A549 (cell line): ENCODE measurements at regions not wholly inside any gene's neighbourhood (a gene's known extent, or its start where the extent isn't known, plus 50 kb on each side); places are given as distances from the start of the nearest gene placed in this dataset.
A peak's percentile ranks its signal among the peaks of the same experiment; 100 is the strongest.

Experiments
- ATAC-seq, 2 experiments: fragments of 200-7000 bp in 1 of 2; fragments of >200 bp in 1 of 2; cut with Nextera tagmentation in 1 of 2; cut with Tn5 transposase in 1 of 2; 3 replicates each; pipeline versions ENCODE4 v1.8.0 to v1.9.1; 2018 to 2020; ENCODE audit warnings: mild to moderate bottlenecking in 1 of 2, moderate library complexity in 1 of 2
- CTCF ChIA-PET: fragments of 300-600 bp; sonication (Branson Sonifier 250); formaldehyde crosslinking; extraction: SDS; loops from one replicate; lab custom pipeline; 2021; ENCODE audit warnings: antibody characterized with exemption, inconsistent platforms; lab: Yijun Ruan, JAX
- POLR2A ChIA-PET: fragments of 350-600 bp; formaldehyde crosslinking; extraction: SDS; loops from one replicate; lab custom pipeline; 2021; ENCODE audit warnings: antibody characterized with exemption, inconsistent platforms; lab: Yijun Ruan, JAX
- DNase-seq, 2 experiments: peaks; one replicate each; pipeline versions ENCODE4 v3.0.0 to v3.0.0-alpha.2; 2011 to 2016; ENCODE audit warnings: low read depth in 1 of 2, low spot score in 1 of 2
- FAIRE-seq: peaks from 2 replicates; lab custom pipeline; 2011; peaks lifted over from hg19 to GRCh38; lab: Jason Lieb, UNC
- H3K27ac ChIP-seq, 2 experiments: fragments of >200 bp; sonication (Bioruptor Twin); formaldehyde crosslinking; 3 replicates each; pipeline ENCODE4 v1.5.1; 2016 to 2017
- H3K4me1 ChIP-seq: fragments of >200 bp; sonication (Bioruptor Twin); formaldehyde crosslinking; 3 replicates; pipeline ENCODE4 v1.6.1; 2016
- H3K4me2 ChIP-seq: fragments of >200 bp; sonication (Bioruptor Twin); formaldehyde crosslinking; 3 replicates; pipeline ENCODE4 v1.6.1; 2016
- H3K4me3 ChIP-seq: fragments of >200 bp; sonication (Bioruptor Twin); formaldehyde crosslinking; 3 replicates; pipeline ENCODE4 v1.5.1; 2016
- H3K9me3 ChIP-seq: fragments of >200 bp; sonication (Bioruptor Twin); formaldehyde crosslinking; 3 replicates; pipeline ENCODE4 v1.6.1; 2016
- ATOH8 ChIP-seq: fragments of 250-450 bp; sonication (Bioruptor Pico); IDR thresholded peaks from 2 replicates; pipeline ENCODE4 v1.5.0; 2020; ENCODE audit warnings: low read depth, mild to moderate bottlenecking, moderate library complexity
- CHD2 ChIP-seq: fragments of 150-350 bp; IDR thresholded peaks from 2 replicates; pipeline ENCODE4 v1.6.1; 2014; ENCODE audit warnings: low read length; ENCODE audit not compliant: partially characterized antibody
- FOSL2 ChIP-seq, 2 experiments: fragments of 450-650 bp in 1 of 2; fragments of >200 bp in 1 of 2; sonication (Bioruptor Twin) in 1 of 2; formaldehyde crosslinking; IDR thresholded peaks; 2 replicates each; pipeline versions ENCODE4 v1.5.0 to v1.6.1; 2016 to 2020; ENCODE audit warnings: mild to moderate bottlenecking in 1 of 2, moderate library complexity in 1 of 2
- HES2 ChIP-seq: fragments of >200 bp; sonication (Bioruptor Twin); formaldehyde crosslinking; IDR thresholded peaks from 2 replicates; pipeline ENCODE4 v1.6.1; 2016
- HOXB5 ChIP-seq: fragments of 250-450 bp; sonication (Bioruptor Pico); IDR thresholded peaks from 2 replicates; pipeline ENCODE4 v1.5.0; 2020; ENCODE audit warnings: mild to moderate bottlenecking, moderate library complexity
- JUN ChIP-seq, 2 experiments: fragments of >200 bp; sonication (Bioruptor Twin); formaldehyde crosslinking; IDR thresholded peaks; 2 replicates in 1 of 2; 3 replicates in 1 of 2; pipeline ENCODE4 v1.6.1; 2016 to 2017
- JUNB ChIP-seq: fragments of >200 bp; sonication (Bioruptor Twin); formaldehyde crosslinking; IDR thresholded peaks from 2 replicates; pipeline ENCODE4 v1.6.1; 2016
- KDM1A ChIP-seq: fragments of 200-600 bp; sonication (generic); IDR thresholded peaks from 2 replicates; pipeline ENCODE4 v1.6.1; 2016; ENCODE audit warnings: low read depth, mild to moderate bottlenecking
- MAFK ChIP-seq: fragments of 450-650 bp; IDR thresholded peaks from 2 replicates; pipeline ENCODE4 v1.6.1; 2014; ENCODE audit not compliant: partially characterized antibody
- MAZ ChIP-seq: fragments of 150-350 bp; IDR thresholded peaks from 2 replicates; pipeline ENCODE4 v1.6.1; 2014; ENCODE audit warnings: antibody characterized with exemption, low read depth, low read length, borderline replicate concordance
- NR3C1 ChIP-seq: fragments of >200 bp; sonication (Bioruptor Twin); formaldehyde crosslinking; IDR thresholded peaks from 3 replicates; pipeline ENCODE4 v1.6.1; 2017
- PHF8 ChIP-seq: fragments of 200-600 bp; sonication (generic); IDR thresholded peaks from 2 replicates; pipeline ENCODE4 v1.6.1; 2016; ENCODE audit warnings: low read depth, mild to moderate bottlenecking, antibody characterized with exemption, moderate library complexity, borderline replicate concordance
- RAD21 ChIP-seq, 2 experiments: fragments of >200 bp in 1 of 2; sonication (Bioruptor Twin) in 1 of 2; formaldehyde crosslinking in 1 of 2; IDR thresholded peaks in 1 of 2; conservative IDR thresholded peaks in 1 of 2; 2 replicates in 1 of 2; 3 replicates in 1 of 2; pipeline ENCODE4 v1.6.1; 2012 to 2018; ENCODE audit warnings: inconsistent platforms in 1 of 2
- RARB ChIP-seq: fragments of 250-450 bp; sonication (Bioruptor Pico); IDR thresholded peaks from 2 replicates; pipeline ENCODE4 v1.8.0; 2021; ENCODE audit warnings: mild to moderate bottlenecking, moderate library complexity
- RCOR1 ChIP-seq: fragments of 150-350 bp; IDR thresholded peaks from 2 replicates; pipeline ENCODE4 v1.6.1; 2014; ENCODE audit warnings: antibody characterized with exemption, low read length, low read depth
- RNF2 ChIP-seq: fragments of 200-600 bp; sonication (generic); IDR thresholded peaks from 2 replicates; pipeline ENCODE4 v1.6.1; 2016; ENCODE audit warnings: low read depth, mild to moderate bottlenecking, antibody characterized with exemption, moderate library complexity, borderline replicate concordance
- ZSCAN20 ChIP-seq: fragments of 250-450 bp; sonication (Bioruptor Pico); IDR thresholded peaks from 2 replicates; pipeline ENCODE4 v1.8.0; 2022; ENCODE audit warnings: mild to moderate bottlenecking, moderate library complexity
- WGBS: methylation state at CpG from one replicate; pipeline ENCODE4 v1.1.6; 2017; ENCODE audit errors: missing lambda C conversion rate; 5-methylcytosine and 5-hydroxymethylcytosine counted together
- TF ChIP-seq, protein P1 (sequence below): fragments of 200-600 bp; sonication (generic); IDR thresholded peaks from 2 replicates; pipeline ENCODE4 v1.6.1; 2016; ENCODE audit warnings: antibody characterized with exemption, mild to moderate bottlenecking, moderate library complexity

GRCh38 chr5:107285772-107286171, 385.0 kb downstream of the EFNA5 start (continued):
- TF ChIP-seq MAZ (no peak), CHD2 (no peak), RNF2 (no peak), NR3C1 (no peak), RARB (CRISPR knock-in tag) (no peak)
- TF ChIP-seq, protein P1, sequence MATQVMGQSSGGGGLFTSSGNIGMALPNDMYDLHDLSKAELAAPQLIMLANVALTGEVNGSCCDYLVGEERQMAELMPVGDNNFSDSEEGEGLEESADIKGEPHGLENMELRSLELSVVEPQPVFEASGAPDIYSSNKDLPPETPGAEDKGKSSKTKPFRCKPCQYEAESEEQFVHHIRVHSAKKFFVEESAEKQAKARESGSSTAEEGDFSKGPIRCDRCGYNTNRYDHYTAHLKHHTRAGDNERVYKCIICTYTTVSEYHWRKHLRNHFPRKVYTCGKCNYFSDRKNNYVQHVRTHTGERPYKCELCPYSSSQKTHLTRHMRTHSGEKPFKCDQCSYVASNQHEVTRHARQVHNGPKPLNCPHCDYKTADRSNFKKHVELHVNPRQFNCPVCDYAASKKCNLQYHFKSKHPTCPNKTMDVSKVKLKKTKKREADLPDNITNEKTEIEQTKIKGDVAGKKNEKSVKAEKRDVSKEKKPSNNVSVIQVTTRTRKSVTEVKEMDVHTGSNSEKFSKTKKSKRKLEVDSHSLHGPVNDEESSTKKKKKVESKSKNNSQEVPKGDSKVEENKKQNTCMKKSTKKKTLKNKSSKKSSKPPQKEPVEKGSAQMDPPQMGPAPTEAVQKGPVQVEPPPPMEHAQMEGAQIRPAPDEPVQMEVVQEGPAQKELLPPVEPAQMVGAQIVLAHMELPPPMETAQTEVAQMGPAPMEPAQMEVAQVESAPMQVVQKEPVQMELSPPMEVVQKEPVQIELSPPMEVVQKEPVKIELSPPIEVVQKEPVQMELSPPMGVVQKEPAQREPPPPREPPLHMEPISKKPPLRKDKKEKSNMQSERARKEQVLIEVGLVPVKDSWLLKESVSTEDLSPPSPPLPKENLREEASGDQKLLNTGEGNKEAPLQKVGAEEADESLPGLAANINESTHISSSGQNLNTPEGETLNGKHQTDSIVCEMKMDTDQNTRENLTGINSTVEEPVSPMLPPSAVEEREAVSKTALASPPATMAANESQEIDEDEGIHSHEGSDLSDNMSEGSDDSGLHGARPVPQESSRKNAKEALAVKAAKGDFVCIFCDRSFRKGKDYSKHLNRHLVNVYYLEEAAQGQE = no peak

GRCh38 chr5:107284822-107285525, 385.8 kb downstream of the EFNA5 start:
- peak; percentile 81 to 92 for ATAC-seq
- ChIA-PET CTCF (interaction anchor here (0.5 to 1.1 kb wide), 3 partner anchors 21 to 49 kb away, joined by 3 to 4 read pairs (median 3); no protein-coding TSS in a partner anchor), POLR2A (no interaction called here)
- TF ChIP-seq RCOR1 (no peak), HOXB5 (no peak), MAFK (peak; percentile 27), KDM1A (no peak), JUNB (no peak), ZSCAN20 (CRISPR knock-in tag) (no peak)
- Histone ChIP-seq H3K9me3 (no peaks in the 10 kb centered on the region), H3K4me3 (no peak overlapping the region), H3K27ac (peak overlapping the region; percentile 23 to 65; a peak in 4 of 6 replicates), H3K4me2 (peak overlapping the region; percentile 3; the same call in 2 of the 3 replicates), H3K4me1 (peaks cover 12% of the 10 kb centered on the region)
- FAIRE-seq = no peak
- 42% methylated on average over 3 of the region's 3 CpGs for WGBS
- peak in 1 of 2 experiments; percentile 57 for DNase-seq

- Histone ChIP-seq H3K4me3 (no peak overlapping the region), H3K4me1 (peaks cover 12% of the 10 kb centered on the region), H3K27ac (no peak overlapping the region), H3K9me3 (no peaks in the 10 kb centered on the region), H3K4me2 (no peak overlapping the region)
- ChIA-PET CTCF (interaction anchor here (0.7 kb wide), 1 partner anchor 87 kb away, joined by 3 read pairs; no protein-coding TSS in a partner anchor), POLR2A (no interaction called here)
- ATAC-seq = no peak
- DNase-seq = no peak
- WGBS = 64% methylated on average over 2 of the region's 2 CpGs
- no peak for FAIRE-seq
- no peak for TF ChIP-seq RAD21 (conservative IDR thresholded peaks at IDR 0.05 in 1 of 2, IDR thresholded peaks at IDR 0.05 in 1 of 2)
- TF ChIP-seq PHF8 = no peak
- no peak for TF ChIP-seq HES2
- TF ChIP-seq JUN (IDR thresholded peaks at IDR 0.05) = no peak
- no peak for TF ChIP-seq ATOH8
- no peak for TF ChIP-seq FOSL2 (IDR thresholded peaks at IDR 0.05)
- no peak for TF ChIP-seq FOSL2 (CRISPR knock-in tag; IDR thresholded peaks at IDR 0.05)
Measured at GRCh38 chr5:107282061-107282460, 388.7 kb downstream of the EFNA5 start.
